Vagina (tissue), 2 donors: ENCODE measurements at regions not wholly inside any gene's neighbourhood (a gene's known extent, or its start where the extent isn't known, plus 50 kb on each side); places are given as distances from the start of the nearest gene placed in this dataset.

Experiments used
- POLR2A ChIP-seq, 2 donors: fragments of 450-650 bp; IDR thresholded peaks; one replicate each; pipeline ENCODE4 v1.6.1; 2017; ENCODE audit warnings: antibody characterized with exemption in 2 of 2, mild to moderate bottlenecking in 2 of 2, moderate library complexity in 2 of 2
- POLR2AphosphoS5 ChIP-seq, 2 donors: sonication (generic); formaldehyde crosslinking; IDR thresholded peaks; one replicate each; pipeline ENCODE4 v1.9.0; 2017; ENCODE audit warnings: antibody characterized with exemption in 2 of 2, mild to moderate bottlenecking in 2 of 2, low read depth in 1 of 2; ENCODE audit not compliant: insufficient read depth in 1 of 2
- TF ChIP-seq, protein P1 (sequence below), 3 experiments: fragments of 450-650 bp in 2 of 3; fragments of 200-600 bp in 1 of 3; sonication (generic) in 1 of 3; IDR thresholded peaks; one replicate each; pipeline ENCODE4 v1.5.1; 2017 to 2019; ENCODE audit warnings: antibody characterized with exemption in 3 of 3, mild to moderate bottlenecking in 2 of 3, moderate library complexity in 2 of 3

DNA sequence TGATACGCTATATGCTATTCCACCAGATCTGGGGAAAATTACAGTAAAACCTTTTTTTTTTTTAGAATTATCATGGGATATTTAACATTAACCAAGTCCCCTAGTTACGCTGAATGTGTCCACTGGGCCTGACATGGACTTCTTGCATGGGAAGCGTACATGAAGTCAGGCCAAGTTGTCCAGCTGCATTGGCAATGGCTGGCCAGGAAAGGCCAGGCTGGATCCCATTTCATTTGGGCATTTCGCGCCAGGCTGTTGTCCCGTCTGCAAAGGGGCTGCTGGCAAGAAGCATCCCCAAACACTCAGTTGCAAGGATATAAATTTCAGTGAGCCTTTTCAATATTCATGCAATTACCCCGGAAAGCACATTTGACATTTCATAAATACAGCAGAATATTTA lies 933.3 kb downstream of the GRID1 start:
- TF ChIP-seq, protein P1, sequence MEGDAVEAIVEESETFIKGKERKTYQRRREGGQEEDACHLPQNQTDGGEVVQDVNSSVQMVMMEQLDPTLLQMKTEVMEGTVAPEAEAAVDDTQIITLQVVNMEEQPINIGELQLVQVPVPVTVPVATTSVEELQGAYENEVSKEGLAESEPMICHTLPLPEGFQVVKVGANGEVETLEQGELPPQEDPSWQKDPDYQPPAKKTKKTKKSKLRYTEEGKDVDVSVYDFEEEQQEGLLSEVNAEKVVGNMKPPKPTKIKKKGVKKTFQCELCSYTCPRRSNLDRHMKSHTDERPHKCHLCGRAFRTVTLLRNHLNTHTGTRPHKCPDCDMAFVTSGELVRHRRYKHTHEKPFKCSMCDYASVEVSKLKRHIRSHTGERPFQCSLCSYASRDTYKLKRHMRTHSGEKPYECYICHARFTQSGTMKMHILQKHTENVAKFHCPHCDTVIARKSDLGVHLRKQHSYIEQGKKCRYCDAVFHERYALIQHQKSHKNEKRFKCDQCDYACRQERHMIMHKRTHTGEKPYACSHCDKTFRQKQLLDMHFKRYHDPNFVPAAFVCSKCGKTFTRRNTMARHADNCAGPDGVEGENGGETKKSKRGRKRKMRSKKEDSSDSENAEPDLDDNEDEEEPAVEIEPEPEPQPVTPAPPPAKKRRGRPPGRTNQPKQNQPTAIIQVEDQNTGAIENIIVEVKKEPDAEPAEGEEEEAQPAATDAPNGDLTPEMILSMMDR (IDR thresholded peaks at IDR 0.05), result no peak
- TF ChIP-seq POLR2AphosphoS5 (IDR thresholded peaks at IDR 0.05; ENCODE audit: insufficient read depth in 1 of 2, low read depth in 1 of 2) (no peak), POLR2A (IDR thresholded peaks at IDR 0.05) (no peak)
